Choroid plexus epithelial cell (primary cell): ENCODE measurements at regions not wholly inside any gene's neighbourhood (a gene's known extent, or its start where the extent isn't known, plus 50 kb on each side); places are given as distances from the start of the nearest gene placed in this dataset.

ENCODE experiments used
- DNase-seq: peaks from one replicate; pipeline ENCODE4 v3.0.0-alpha.2; 2010; ENCODE audit warnings: low read depth
- H3K4me3 ChIP-seq: 2 replicates; pipeline ENCODE4 v1.5.1; 2011; ENCODE audit warnings: low read depth, mild to moderate bottlenecking, control low read depth, low read length, moderate library complexity
- TF ChIP-seq, protein P1 (sequence below): conservative IDR thresholded peaks from 2 replicates; pipeline ENCODE4 v1.5.1; 2011; ENCODE audit warnings: low read depth, mild to moderate bottlenecking, control low read depth, inconsistent platforms, low read length, moderate library complexity

- TF ChIP-seq, protein P1, sequence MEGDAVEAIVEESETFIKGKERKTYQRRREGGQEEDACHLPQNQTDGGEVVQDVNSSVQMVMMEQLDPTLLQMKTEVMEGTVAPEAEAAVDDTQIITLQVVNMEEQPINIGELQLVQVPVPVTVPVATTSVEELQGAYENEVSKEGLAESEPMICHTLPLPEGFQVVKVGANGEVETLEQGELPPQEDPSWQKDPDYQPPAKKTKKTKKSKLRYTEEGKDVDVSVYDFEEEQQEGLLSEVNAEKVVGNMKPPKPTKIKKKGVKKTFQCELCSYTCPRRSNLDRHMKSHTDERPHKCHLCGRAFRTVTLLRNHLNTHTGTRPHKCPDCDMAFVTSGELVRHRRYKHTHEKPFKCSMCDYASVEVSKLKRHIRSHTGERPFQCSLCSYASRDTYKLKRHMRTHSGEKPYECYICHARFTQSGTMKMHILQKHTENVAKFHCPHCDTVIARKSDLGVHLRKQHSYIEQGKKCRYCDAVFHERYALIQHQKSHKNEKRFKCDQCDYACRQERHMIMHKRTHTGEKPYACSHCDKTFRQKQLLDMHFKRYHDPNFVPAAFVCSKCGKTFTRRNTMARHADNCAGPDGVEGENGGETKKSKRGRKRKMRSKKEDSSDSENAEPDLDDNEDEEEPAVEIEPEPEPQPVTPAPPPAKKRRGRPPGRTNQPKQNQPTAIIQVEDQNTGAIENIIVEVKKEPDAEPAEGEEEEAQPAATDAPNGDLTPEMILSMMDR = no peak
- no peak for DNase-seq
- H3K4me3 ChIP-seq = no peak overlapping the region
These were observed 479.0 kb upstream of the SALL1 start for GRCh38 chr16:51630076-51630475.

- no peak for DNase-seq
- TF ChIP-seq, protein P1 = no peak
- H3K4me3 ChIP-seq = no peak overlapping the region
These were observed 478.5 kb upstream of the SALL1 start for GRCh38 chr16:51629576-51629975.

DNA sequence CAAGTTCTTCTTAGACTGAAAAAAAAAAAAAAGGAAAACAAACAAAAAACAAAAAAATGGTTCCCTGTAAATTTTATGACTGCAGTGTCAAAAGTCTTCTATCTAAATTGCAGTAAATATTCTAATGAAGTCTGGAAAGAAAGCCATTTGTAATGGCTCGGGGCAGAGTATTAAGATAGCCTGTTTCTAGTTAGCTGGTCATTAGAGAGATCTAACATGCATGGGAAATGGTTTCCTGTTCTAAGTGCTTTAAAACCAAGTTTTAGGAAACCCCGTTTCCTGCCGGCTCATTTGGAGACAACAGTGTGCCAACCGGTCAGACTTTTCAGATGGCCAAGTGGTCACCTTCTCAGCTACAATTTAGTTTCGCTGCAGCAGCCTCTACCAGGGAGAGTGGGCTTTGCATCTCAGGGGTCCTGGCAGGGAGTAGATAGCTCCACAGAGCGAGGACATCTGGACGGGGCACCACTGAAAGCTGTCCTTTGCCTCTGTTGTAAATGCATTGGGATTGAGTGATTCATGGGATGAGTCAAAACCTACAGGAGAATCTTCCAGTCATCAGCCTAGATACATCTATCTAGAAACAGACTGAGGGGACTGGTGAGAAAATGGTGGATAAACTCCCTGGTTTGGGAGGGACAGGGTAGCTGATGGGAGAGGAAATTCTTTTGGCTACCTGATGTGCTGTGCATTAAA, 473.2 kb upstream of the SALL1 start:
- DNase-seq = no peak
- H3K4me3 ChIP-seq = no peak overlapping the region
- TF ChIP-seq, protein P1 = no peak

DNA sequence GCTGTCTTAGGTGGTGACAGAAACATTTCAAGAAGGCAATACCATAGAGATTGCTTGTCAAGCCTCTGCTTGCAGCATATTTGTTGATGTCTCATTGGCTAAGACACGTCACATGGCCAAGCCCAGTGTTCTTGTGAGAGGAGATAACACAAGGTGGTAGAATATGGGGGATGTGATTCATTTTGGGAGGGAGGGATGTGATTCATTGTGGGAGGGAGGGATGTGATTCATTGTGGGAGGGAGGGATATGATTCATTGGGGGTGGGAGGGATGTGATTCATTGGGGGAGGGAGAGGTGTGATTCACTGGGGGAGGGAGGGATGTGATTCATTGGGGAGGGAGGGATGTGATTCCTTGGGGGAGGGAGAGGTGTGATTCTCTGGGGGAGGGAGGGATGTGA, 470.5 kb upstream of the SALL1 start:
- H3K4me3 ChIP-seq = no peak overlapping the region
- no peak for DNase-seq
- TF ChIP-seq, protein P1 = no peak

DNA sequence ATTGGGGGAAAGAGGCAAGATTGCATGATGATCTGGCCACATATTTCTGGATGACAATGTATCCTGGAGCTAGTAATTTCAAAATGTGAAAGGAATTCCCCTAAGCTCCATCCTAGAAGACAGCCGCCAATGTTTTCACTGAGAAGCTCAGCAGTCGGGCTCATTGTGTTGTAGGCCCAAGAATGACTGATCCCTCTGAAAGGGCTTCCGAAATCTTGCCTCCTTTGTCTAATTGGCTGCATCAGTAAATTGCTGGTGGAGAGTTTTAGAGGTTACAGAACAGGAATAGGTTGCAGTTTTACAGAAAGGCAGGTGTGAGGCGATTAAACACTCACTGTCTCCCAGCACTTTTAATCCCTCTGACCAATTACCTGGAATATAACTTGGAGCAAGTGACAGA, 464.1 kb upstream of the SALL1 start:
- H3K4me3 ChIP-seq = no peak overlapping the region
- TF ChIP-seq, protein P1 = no peak

DNA sequence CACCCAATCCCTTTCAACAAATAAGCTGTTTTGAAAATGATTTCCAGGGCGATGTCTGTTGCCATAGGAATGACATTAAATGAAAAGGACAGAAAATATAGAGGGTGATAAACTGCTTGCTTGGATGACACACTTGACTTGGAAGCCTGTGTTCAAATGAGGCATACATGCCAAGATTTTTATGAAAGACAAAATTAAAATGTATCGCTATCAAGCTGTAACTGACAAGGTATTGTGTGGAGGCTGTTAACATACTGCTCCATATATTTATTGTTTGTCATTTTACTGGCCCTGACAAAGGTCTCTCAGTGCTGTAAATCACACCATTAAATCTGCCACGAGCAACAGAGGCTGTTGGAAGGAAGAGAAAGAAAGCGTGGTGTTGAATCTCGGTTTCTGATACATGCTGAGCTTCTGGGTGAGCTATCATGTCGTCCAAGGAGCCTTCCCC, 456.2 kb upstream of the SALL1 start:
- no peak for DNase-seq
- TF ChIP-seq, protein P1 = no peak
- no peak overlapping the region for H3K4me3 ChIP-seq

More for the DNA sequence above, 464.1 kb upstream of the SALL1 start:
- DNase-seq = no peak

GRCh38 chr16:51596247-51596646, 445.2 kb upstream of the SALL1 start:
- no peak for DNase-seq
- TF ChIP-seq, protein P1 = no peak
- no peak overlapping the region for H3K4me3 ChIP-seq
